Skeletal muscle cell (primary cell): ENCODE measurements at regions not wholly inside any gene's neighbourhood (a gene's known extent, or its start where the extent isn't known, plus 50 kb on each side); places are given as distances from the start of the nearest gene placed in this dataset.
"Not testable (repeated sequence)": the region's sequence is repeated elsewhere in the genome, so short reads cannot be mapped to it uniquely, and the experiment has no call there.

ENCODE experiments used
- DNase-seq: peaks from one replicate; pipeline ENCODE4 v3.0.0-alpha.2; 2010; ENCODE audit warnings: low read depth
- H3K4me3 ChIP-seq: 2 replicates; pipeline ENCODE4 v1.5.1; 2011; ENCODE audit warnings: low read depth, mild to moderate bottlenecking, control low read depth, low read length, moderate library complexity

GRCh38 chr4:170423137-170423536 is 333.4 kb upstream of the AADAT start:
- no peak overlapping the region for H3K4me3 ChIP-seq

GRCh38 chr4:170420255-170420693 is 330.5 kb upstream of the AADAT start:
- peak; percentile 75 for DNase-seq
- H3K4me3 ChIP-seq, result no peak overlapping the region

More at GRCh38 chr4:170423137-170423536, 333.4 kb upstream of the AADAT start:
- peak; percentile 75 for DNase-seq

GRCh38 chr4:170414961-170415360 is 325.2 kb upstream of the AADAT start:
- H3K4me3 ChIP-seq, result no peak overlapping the region
- no peak for DNase-seq

- H3K4me3 ChIP-seq, result no peak overlapping the region
- no peak for DNase-seq
Measured at GRCh38 chr4:170414360-170414759, 324.6 kb upstream of the AADAT start.

GRCh38 chr4:170413951-170414350 is 324.2 kb upstream of the AADAT start:
- H3K4me3 ChIP-seq, result no peak overlapping the region
- no peak for DNase-seq

GRCh38 chr4:170400361-170400760 is 310.6 kb upstream of the AADAT start:
- no peak overlapping the region for H3K4me3 ChIP-seq
- no peak for DNase-seq

GRCh38 chr4:170399581-170400293 is 310.0 kb upstream of the AADAT start:
- DNase-seq, result no peak
- H3K4me3 ChIP-seq, result no peak overlapping the region

- DNase-seq, result no peak
- no peak overlapping the region for H3K4me3 ChIP-seq
Measured at GRCh38 chr4:170398218-170398617, 308.5 kb upstream of the AADAT start.

- no peak for DNase-seq
- no peak overlapping the region for H3K4me3 ChIP-seq
Measured at GRCh38 chr4:170395773-170396172, 306.0 kb upstream of the AADAT start.

- DNase-seq, result peak; percentile 94
- no peak overlapping the region for H3K4me3 ChIP-seq
Measured at GRCh38 chr4:170391066-170391740, 301.4 kb upstream of the AADAT start.

- no peak overlapping the region for H3K4me3 ChIP-seq
- no peak for DNase-seq
Measured at GRCh38 chr4:170389411-170389810, 299.7 kb upstream of the AADAT start.

GRCh38 chr4:170388255-170388654 is 298.5 kb upstream of the AADAT start:
- peak; percentile 44 for DNase-seq
- H3K4me3 ChIP-seq, result no peak overlapping the region

- peak; percentile 93 for DNase-seq
Measured at GRCh38 chr4:170386971-170387370, 297.2 kb upstream of the AADAT start.

GRCh38 chr4:170386511-170386910 is 296.8 kb upstream of the AADAT start:
- no peak overlapping the region for H3K4me3 ChIP-seq
- no peak for DNase-seq

More at GRCh38 chr4:170386971-170387370, 297.2 kb upstream of the AADAT start:
- no peak overlapping the region for H3K4me3 ChIP-seq

- no peak overlapping the region for H3K4me3 ChIP-seq
- no peak for DNase-seq
Measured at GRCh38 chr4:170374770-170375169, 285.0 kb upstream of the AADAT start.

- H3K4me3 ChIP-seq, result no peak overlapping the region
Measured at GRCh38 chr4:170348945-170349344, 259.2 kb upstream of the AADAT start.

GRCh38 chr4:170347191-170347590 is 257.4 kb upstream of the AADAT start:
- not testable (repeated sequence) for H3K4me3 ChIP-seq, DNase-seq

More at GRCh38 chr4:170348945-170349344, 259.2 kb upstream of the AADAT start:
- no peak for DNase-seq

- DNase-seq, result no peak
Measured at GRCh38 chr4:170339522-170339921, 249.8 kb upstream of the AADAT start.

GRCh38 chr4:170336238-170336775 is 246.6 kb upstream of the AADAT start:
- no peak for DNase-seq
- no peak overlapping the region for H3K4me3 ChIP-seq

More at GRCh38 chr4:170339522-170339921, 249.8 kb upstream of the AADAT start:
- H3K4me3 ChIP-seq, result no peak overlapping the region

GRCh38 chr4:170325599-170325998 is 235.8 kb upstream of the AADAT start:
- H3K4me3 ChIP-seq, result no peak overlapping the region
- no peak for DNase-seq
